ACC112 (cell line): ENCODE measurements at regions not wholly inside any gene's neighbourhood (a gene's known extent, or its start where the extent isn't known, plus 50 kb on each side); places are given as distances from the start of the nearest gene placed in this dataset.

Source experiments
- H2AFZ ChIP-seq: fragments of 200-600 bp; sonication (generic); one replicate; pipeline ENCODE4 v1.6.0; 2017; ENCODE audit warnings: antibody characterized with exemption, low read length; ENCODE audit not compliant: unreplicated experiment
- H3K27ac ChIP-seq: fragments of 200-600 bp; sonication (generic); 2 replicates; pipeline ENCODE4 v1.5.1; 2014; ENCODE audit warnings: low read depth, mild to moderate bottlenecking, antibody characterized with exemption, low read length, moderate library complexity
- H3K27me3 ChIP-seq: fragments of 200-600 bp; sonication (generic); 2 replicates; pipeline ENCODE4 v1.6.1; 2014; ENCODE audit warnings: mild to moderate bottlenecking, antibody characterized with exemption, low read length, moderate library complexity, mixed read lengths; ENCODE audit not compliant: insufficient read depth
- H3K36me3 ChIP-seq: fragments of 200-600 bp; sonication (generic); 2 replicates; pipeline ENCODE4 v1.6.1; 2016; ENCODE audit warnings: mild to moderate bottlenecking, antibody characterized with exemption, low read length, moderate library complexity, mixed read lengths; ENCODE audit not compliant: insufficient read depth
- H3K4me1 ChIP-seq: fragments of 200-600 bp; sonication (generic); one replicate; pipeline ENCODE4 v1.6.1; 2016; ENCODE audit warnings: low read length, mixed read lengths; ENCODE audit not compliant: insufficient read depth, unreplicated experiment, control insufficient read depth
- H3K4me3 ChIP-seq: fragments of 200-600 bp; sonication (generic); 2 replicates; pipeline ENCODE4 v1.5.1; 2014; ENCODE audit warnings: mild to moderate bottlenecking, low read depth, low read length
- H3K79me2 ChIP-seq: fragments of 200-600 bp; sonication (generic); one replicate; pipeline ENCODE4 v1.6.0; 2016; ENCODE audit warnings: low read length; ENCODE audit not compliant: control insufficient read depth, unreplicated experiment, insufficient read depth

DNA sequence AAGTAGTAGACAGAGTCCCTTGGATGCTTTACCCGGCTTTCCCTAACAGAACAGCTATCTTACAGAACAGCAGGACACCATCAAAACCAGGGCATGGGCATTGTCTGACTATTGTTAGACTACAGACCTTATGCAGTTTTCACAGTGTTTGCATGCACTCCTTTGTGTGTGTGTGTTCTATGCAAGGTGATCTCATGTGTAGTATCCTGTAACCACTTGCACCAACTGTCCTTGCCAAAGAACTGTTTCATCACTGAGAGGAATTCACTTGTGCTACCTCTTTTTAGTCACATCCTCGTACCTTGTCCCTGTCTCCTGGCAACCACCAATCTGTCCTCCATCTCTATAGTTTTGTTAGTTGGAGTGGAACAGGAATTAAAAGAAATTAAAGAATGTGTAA is 183.6 kb upstream of the PZP start:
- Histone ChIP-seq H3K4me1 (no peaks in the 10 kb centered on the region), H3K4me3 (no peak overlapping the region), H3K27me3 (peaks cover 51% of the 10 kb centered on the region), H3K79me2 (no peaks in the 10 kb centered on the region), H3K27ac (no peak overlapping the region), H2AFZ (no peak overlapping the region), H3K36me3 (no peaks in the 10 kb centered on the region)

- H3K27me3 ChIP-seq: peaks cover 57% of the 10 kb centered on the region
- H3K79me2 ChIP-seq: no peaks in the 10 kb centered on the region
Observed at GRCh38 chr12:9390761-9391160, 182.6 kb upstream of the PZP start.

GRCh38 chr12:9389796-9390195 is 181.6 kb upstream of the PZP start:
- peaks cover 57% of the 10 kb centered on the region for H3K27me3 ChIP-seq
- H3K4me3 ChIP-seq: no peak overlapping the region
- no peaks in the 10 kb centered on the region for H3K4me1 ChIP-seq
- H3K36me3 ChIP-seq: no peaks in the 10 kb centered on the region
- H3K79me2 ChIP-seq: no peaks in the 10 kb centered on the region
- no peak overlapping the region for H3K27ac ChIP-seq
- no peak overlapping the region for H2AFZ ChIP-seq

More at GRCh38 chr12:9390761-9391160, 182.6 kb upstream of the PZP start:
- H3K27ac ChIP-seq: no peak overlapping the region
- no peaks in the 10 kb centered on the region for H3K36me3 ChIP-seq
- H2AFZ ChIP-seq: no peak overlapping the region
- H3K4me3 ChIP-seq: no peak overlapping the region
- H3K4me1 ChIP-seq: no peaks in the 10 kb centered on the region

- no peak overlapping the region for H3K4me3 ChIP-seq
- peaks cover 53% of the 10 kb centered on the region for H3K27me3 ChIP-seq
- H3K36me3 ChIP-seq: no peaks in the 10 kb centered on the region
- no peaks in the 10 kb centered on the region for H3K4me1 ChIP-seq
- H3K79me2 ChIP-seq: no peaks in the 10 kb centered on the region
- no peak overlapping the region for H2AFZ ChIP-seq
- H3K27ac ChIP-seq: no peak overlapping the region
Observed at GRCh38 chr12:9388379-9388778, 180.2 kb upstream of the PZP start.

DNA sequence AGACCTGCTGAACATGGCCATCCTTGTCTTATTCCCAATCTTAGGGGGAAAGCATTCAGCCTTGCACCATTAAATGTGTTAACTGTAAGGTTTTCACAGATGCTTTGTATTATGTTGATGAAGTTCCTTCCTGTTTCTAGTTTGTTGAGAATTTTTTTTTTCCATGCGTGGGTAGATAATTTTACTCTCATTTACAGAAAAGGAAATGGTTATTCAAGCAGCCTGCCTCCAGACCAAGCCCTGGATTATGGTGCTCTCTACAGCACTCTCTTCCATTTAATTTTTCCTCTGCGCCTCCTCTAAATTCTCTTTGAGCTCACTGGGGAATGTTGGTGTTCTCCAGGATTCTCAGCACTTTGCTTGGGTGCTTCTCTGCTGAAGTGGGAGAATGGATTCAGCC is 179.3 kb upstream of the PZP start:
- Histone ChIP-seq H3K4me3 (no peak overlapping the region), H3K4me1 (no peaks in the 10 kb centered on the region), H3K27me3 (peaks cover 44% of the 10 kb centered on the region), H3K27ac (no peak overlapping the region), H3K79me2 (no peaks in the 10 kb centered on the region), H2AFZ (no peak overlapping the region), H3K36me3 (no peaks in the 10 kb centered on the region)

DNA sequence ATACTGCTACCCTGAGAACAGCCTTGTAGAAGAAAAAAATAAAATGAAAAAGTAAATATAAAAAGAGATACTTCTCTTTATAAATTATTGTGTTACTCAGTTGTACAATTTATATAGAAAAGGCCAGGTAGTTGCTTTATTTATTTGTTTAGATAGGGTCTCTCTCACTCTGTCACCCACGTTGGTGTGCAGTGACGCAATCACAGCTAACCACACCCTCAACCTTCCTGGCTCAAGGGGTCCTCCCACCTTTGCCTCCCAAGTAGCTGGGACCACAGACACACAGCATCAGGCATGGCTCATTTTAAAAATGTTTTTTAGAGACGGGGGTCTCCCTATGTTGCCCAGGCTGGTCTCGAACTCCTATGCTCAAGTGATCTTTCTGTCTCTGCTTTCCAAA is 175.4 kb upstream of the PZP start:
- H3K4me3 ChIP-seq: no peak overlapping the region
- no peaks in the 10 kb centered on the region for H3K4me1 ChIP-seq
- no peak overlapping the region for H2AFZ ChIP-seq
- H3K36me3 ChIP-seq: no peaks in the 10 kb centered on the region
- H3K27me3 ChIP-seq: peaks cover 23% of the 10 kb centered on the region
- no peak overlapping the region for H3K27ac ChIP-seq
- H3K79me2 ChIP-seq: no peaks in the 10 kb centered on the region

- H2AFZ ChIP-seq: no peak overlapping the region
Observed at GRCh38 chr12:9381619-9382018, 173.4 kb upstream of the PZP start.

GRCh38 chr12:9380650-9381049 is 172.5 kb upstream of the PZP start:
- Histone ChIP-seq H3K4me1 (no peaks in the 10 kb centered on the region), H3K79me2 (no peaks in the 10 kb centered on the region), H3K27me3 (peaks cover 25% of the 10 kb centered on the region), H3K36me3 (no peaks in the 10 kb centered on the region), H2AFZ (no peak overlapping the region), H3K27ac (no peak overlapping the region), H3K4me3 (no peak overlapping the region)

More at GRCh38 chr12:9381619-9382018, 173.4 kb upstream of the PZP start:
- Histone ChIP-seq H3K36me3 (no peaks in the 10 kb centered on the region), H3K27ac (no peak overlapping the region), H3K79me2 (no peaks in the 10 kb centered on the region), H3K27me3 (peaks cover 20% of the 10 kb centered on the region), H3K4me3 (no peak overlapping the region), H3K4me1 (no peaks in the 10 kb centered on the region)

- Histone ChIP-seq H3K79me2 (no peaks in the 10 kb centered on the region), H3K36me3 (no peaks in the 10 kb centered on the region), H3K27ac (no peak overlapping the region)
Observed at GRCh38 chr12:9379023-9379742, 171.0 kb upstream of the PZP start.

DNA sequence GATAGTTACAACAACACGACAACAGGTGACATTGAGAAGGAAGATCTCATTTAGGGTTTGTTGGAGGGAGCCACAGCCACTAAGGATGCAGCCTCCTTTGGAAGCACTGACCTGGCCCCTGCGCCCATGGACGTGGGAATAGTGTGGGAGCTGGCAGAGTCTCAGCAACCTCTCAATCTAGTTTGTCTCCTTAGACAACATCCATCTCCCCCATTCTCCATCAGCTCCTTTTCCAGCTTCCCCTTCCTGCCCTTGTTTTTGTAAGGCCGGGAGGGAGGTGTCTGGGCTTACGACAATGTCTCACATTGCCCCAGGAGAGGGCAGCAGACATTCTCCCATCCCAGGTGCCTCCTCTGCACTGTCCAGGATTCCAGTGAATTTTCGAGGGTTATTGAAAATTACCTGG is 170.2 kb upstream of the PZP start:
- Histone ChIP-seq H3K4me1 (no peaks in the 10 kb centered on the region), H3K79me2 (no peaks in the 10 kb centered on the region), H3K36me3 (no peaks in the 10 kb centered on the region), H3K4me3 (no peak overlapping the region), H3K27ac (no peak overlapping the region), H3K27me3 (peaks cover 41% of the 10 kb centered on the region), H2AFZ (no peak overlapping the region)

More at GRCh38 chr12:9379023-9379742, 171.0 kb upstream of the PZP start:
- Histone ChIP-seq H2AFZ (no peak overlapping the region), H3K4me1 (no peaks in the 10 kb centered on the region), H3K27me3 (peaks cover 37% of the 10 kb centered on the region), H3K4me3 (no peak overlapping the region)

GRCh38 chr12:9372202-9372601 is 164.0 kb upstream of the PZP start:
- no peaks in the 10 kb centered on the region for H3K36me3 ChIP-seq
- H3K27ac ChIP-seq: no peak overlapping the region
- H3K27me3 ChIP-seq: peaks cover 65% of the 10 kb centered on the region
- H2AFZ ChIP-seq: no peak overlapping the region
- no peaks in the 10 kb centered on the region for H3K4me1 ChIP-seq
- H3K79me2 ChIP-seq: no peaks in the 10 kb centered on the region
- no peak overlapping the region for H3K4me3 ChIP-seq
